HG03439 (cell line): ENCODE measurements at regions not wholly inside any gene's neighbourhood (a gene's known extent, or its start where the extent isn't known, plus 50 kb on each side); places are given as distances from the start of the nearest gene placed in this dataset.

Source experiments
- ATAC-seq: cut with Tn5 transposase; IDR thresholded peaks from one replicate; pipeline ENCODE4 v1.9.1; 2021; ENCODE audit warnings: mild to moderate bottlenecking, moderate library complexity; ENCODE audit not compliant: unreplicated experiment

DNA sequence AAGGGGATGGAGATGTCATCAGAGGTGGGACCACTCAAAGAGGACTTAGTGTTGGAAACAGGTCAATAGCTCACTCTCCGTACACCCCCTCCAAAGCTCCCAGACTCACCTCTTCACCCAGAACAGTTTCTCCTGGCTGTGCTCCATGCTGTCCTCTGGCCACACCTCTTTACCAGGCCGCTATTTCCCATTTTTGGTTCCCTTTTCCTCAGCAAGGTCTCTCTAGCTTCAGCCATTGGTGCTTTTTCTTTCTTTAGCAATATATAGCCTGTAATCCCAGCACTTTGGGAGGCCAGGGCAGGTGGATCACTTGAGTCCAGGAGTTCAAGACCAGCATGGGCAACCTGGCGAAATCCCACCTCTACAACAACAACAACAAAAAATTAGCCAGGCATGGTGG is 123.6 kb upstream of the SMAD3 start:
- ATAC-seq, result no peak

- ATAC-seq, result no peak
Measured at GRCh38 chr15:66942649-66943390, 122.6 kb upstream of the SMAD3 start.

DNA sequence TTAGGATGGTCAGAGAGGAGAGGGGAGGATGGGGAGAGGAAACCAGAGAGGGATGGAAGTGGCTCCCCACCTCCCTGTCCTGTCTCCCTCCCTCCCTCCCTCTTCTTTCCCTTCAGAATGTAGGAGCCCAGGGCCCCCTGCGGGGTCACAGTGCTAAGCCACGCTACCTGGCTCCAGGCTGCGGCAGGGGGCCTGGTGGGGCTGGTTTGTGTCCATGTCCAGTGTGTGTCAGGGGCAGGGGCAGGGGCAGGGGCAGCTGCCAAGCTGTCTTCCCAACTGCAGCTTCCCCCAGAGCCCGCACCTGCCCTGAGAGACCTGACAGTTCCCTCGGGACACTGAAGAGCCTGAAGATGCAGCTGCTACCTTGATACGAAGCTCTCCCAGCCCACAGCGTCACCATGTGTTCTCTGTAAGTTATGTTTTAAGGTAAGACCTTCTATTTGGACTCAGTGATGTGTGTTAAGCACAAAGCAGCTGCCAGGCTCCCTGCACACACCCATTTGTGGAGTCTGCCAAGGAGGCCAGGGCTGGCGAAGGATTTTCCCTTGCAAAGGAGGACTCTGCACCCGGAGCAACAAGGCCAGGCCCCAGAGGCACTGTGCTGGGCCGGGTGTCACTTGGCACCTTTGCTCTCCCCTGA is 121.8 kb upstream of the SMAD3 start:
- no peak for ATAC-seq

DNA sequence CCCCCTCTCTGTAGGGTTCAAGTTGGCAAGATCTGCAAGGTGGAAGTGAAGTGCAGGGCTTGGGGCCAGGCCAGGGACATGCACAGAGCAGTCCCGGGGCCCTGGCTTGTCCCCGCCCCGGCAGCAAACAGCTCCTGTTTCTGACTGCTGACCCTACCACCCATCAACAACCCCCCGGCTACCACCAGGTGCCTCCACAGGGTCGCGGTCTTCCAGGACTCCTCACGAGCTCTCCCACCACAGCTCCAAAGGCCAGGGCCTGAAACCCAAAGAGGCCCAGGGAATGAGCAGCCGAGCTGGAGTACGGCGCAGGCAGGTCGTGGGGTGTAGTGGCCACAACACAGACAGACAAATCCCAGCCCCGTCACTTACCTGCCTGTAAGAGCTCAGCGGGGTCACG is 121.3 kb upstream of the SMAD3 start:
- ATAC-seq, result no peak

DNA sequence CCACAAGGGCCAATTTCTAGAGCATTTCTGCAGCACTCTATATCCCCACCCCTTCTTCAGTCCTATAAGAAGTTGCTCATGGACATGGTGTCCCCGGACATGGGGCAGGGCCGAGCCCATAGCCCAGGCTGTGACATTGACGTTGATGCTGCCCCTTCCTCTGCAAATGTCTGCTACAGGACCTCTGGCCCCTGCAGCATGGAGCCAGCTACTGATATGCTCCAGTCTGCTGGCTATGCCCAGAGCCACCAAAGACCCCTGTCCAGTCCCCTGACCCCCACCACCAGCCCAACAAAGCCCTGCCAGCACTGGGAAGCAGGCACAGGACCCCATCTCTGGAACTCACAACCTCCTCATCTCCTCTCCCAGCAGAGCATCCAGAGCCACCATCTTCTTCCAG is 120.1 kb upstream of the SMAD3 start:
- ATAC-seq, result no peak

GRCh38 chr15:66945842-66946241 is 119.6 kb upstream of the SMAD3 start:
- ATAC-seq, result no peak

- peak; percentile 54 for ATAC-seq
Measured at GRCh38 chr15:66946578-66947164, 118.7 kb upstream of the SMAD3 start.

DNA sequence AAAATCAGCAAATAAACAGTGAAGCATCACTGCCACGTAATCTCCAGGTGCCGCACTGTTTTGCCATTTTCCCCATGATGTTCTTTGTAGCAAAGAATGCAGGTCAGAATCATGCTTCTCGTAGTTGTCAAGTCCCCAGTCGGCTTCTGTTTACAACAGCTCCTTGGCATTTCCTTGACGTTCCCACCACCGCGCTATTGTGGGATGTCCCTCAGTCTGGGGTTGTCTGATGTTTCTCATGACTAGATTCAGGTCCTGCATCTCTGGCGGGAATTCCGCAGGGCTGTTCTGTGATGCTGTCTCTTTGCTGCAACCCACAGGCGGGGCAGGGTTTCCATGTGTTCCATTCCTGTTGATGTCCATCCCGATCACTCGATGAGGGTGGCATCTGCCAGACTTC is 117.9 kb upstream of the SMAD3 start:
- no peak for ATAC-seq

DNA sequence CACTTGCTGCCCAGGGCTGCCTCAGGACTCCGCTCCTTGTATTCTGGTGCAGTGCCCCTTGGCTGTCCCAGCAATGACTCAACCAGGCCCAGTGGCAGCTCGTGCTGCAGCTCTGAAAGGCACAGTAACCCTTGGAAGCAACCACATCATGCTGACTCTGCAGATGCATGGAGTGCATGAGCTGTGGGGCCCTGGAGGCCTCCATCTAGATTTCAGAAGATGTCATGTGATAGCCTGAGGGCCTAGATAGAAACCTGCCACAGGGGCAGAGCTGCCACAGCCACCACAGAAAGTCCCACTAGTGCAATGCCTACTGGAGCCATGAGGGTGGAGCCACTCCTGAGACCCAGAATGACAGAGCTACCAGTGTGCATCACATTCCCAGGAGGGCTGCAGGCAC is 117.1 kb upstream of the SMAD3 start:
- ATAC-seq, result no peak

DNA sequence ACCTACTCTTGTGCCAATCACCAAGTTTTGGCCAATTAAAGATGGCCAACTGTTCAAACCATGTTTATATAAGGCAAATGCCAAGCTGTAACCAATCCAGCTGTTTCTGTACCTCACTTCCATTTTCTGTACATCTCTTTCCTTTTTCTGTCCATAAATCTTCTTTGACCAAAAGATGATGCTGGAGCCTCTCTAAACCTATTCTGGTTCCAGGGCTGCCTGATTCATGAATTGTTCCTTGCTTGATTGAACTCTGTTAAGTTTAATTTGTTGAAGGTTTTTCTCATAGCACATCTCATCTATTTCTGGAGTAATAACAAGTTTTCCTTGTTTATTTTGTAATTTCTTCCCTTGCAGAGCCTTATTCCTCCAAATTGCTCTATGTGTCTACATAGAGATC is 115.3 kb upstream of the SMAD3 start:
- ATAC-seq, result no peak

- no peak for ATAC-seq
Measured at GRCh38 chr15:66951531-66952320, 113.7 kb upstream of the SMAD3 start.

DNA sequence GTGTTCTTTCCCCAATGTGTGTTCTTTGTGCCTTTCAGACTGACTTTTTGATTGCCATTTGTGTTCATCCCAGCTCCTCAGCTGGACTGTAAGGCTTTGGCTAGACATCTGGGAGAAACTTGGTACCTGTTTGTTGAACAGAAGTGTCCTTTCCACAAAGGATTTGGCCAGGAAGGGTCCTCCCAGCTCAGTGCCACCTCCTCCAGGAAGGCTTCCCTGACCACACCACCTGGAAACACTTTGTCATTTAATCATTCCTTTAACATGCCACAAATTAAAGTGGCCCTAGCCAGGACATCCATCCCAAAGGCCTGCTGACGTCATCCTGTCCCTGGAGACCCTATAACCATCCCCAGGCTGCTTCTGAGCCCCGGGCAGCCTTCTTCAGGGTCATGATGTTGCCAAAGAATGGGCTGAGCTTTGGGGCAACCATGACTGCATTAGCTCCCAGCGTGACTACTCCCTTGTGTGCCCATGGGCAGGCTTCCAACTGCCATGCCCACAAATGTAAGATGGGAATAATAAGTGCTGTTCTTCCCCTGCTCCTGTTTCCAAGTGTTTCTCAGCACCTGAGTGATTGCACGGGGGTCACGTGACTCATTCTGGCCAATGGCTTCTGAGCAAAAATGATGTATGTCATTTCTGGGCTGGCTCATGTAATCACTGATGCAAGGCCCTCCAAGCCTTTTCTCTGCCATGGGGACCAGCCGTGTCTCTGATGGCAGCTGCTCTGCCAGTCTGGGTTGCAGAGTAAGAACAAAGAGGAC is 112.5 kb upstream of the SMAD3 start:
- ATAC-seq, result no peak

- no peak for ATAC-seq
Measured at GRCh38 chr15:66953523-66954229, 111.7 kb upstream of the SMAD3 start.

- no peak for ATAC-seq
Measured at GRCh38 chr15:66954601-66955000, 110.8 kb upstream of the SMAD3 start.

DNA sequence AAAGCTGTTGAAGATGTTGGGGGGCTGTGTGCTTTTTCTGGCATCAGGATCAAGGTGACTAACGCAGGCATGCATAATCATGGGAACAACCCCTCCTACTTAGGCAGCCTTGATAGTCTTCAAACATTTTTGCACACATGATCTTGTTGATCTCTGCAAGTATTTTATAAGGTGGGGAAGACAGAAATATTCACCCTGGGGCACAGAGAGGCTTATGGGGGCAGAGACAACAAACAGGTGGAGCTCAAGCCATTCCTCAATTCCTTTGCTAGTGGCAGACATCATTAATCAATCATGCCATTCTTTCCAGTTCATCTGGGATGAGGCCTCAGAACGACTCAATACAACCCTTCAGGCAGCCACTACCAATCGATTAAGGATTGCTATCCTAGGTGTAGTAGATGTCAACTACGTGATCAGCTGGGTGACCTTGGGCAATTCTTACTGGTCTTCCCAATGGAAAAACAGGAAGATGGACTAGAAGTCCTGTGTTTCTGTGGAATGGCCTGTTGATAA is 110.3 kb upstream of the SMAD3 start:
- ATAC-seq, result no peak

GRCh38 chr15:66955871-66956585 is 109.4 kb upstream of the SMAD3 start:
- ATAC-seq, result no peak

DNA sequence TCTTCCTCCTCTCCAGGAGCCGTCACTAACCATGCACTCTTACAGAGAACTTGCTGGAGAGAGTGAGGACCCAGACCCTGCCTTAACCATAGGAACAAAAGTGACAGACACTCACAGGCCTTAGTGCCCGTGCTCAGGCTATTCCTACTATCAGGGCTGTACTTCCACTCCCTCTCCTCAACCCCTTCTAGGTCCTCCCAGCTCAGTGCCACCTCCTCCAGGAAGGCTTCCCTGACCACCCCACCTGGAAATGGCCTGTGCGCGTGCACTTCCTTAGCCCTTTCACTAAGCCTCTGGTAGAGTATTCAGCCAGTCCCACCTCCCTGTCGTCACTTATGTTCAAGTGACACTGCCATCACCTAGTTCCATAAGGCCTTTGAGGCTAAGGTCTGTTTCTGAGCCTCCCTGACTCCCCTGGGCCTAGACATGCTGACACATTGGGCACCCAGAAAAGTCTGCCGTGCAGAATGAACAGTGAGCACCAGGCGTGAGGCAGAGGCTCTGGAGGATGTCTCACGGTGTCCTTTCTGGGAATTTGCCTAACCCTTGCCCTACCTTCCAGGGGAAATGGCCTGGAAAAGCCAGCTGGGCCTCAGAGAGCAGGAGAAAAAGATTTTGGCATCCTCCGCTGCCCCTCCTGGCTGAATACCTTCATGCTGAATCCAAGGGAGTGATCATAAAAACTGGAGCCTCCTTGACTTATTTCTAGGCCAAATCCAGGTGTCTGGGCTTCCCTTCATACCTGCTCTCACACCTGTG is 108.6 kb upstream of the SMAD3 start:
- no peak for ATAC-seq

DNA sequence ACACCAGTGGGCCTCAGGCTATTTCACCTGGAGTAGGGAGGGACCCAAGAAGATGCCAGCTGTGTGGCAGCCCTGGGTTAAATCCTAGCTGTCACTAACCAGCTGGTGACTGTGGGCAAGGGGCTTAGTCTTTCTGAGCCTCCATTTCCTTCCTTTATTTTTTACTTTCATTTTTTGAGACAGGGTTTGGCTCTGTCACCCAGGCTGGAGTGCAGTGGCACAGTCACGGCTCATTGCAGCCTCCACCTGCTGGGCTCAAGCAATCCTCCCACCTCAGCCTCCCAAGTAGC is 108.0 kb upstream of the SMAD3 start:
- ATAC-seq, result no peak

GRCh38 chr15:66959066-66959465 is 106.3 kb upstream of the SMAD3 start:
- ATAC-seq, result no peak
